Left ventricle myocardium superior (tissue), 1 donor: ENCODE measurements at regions not wholly inside any gene's neighbourhood (a gene's known extent, or its start where the extent isn't known, plus 50 kb on each side); places are given as distances from the start of the nearest gene placed in this dataset.

Experiments used
- ATAC-seq: fragments of 200-7000 bp; cut with Tn5 transposase; one replicate; pipeline ENCODE4 v1.9.1; 2020; ENCODE audit warnings: mild to moderate bottlenecking, moderate library complexity
- DNase-seq: peaks from one replicate; pipeline ENCODE4 v3.0.0-alpha.2; 2020
- intact Hi-C: fragments of 100-400 bp; cut with micrococcal nuclease; formaldehyde crosslinking; loops from one replicate; pipeline ENCODE4 v1.11.0; 2022
- donor health status: DM: no; HTN: yes; CAD: no; lungs with severe emphysema.

- ATAC-seq = no peak
- DNase-seq = no peak
- intact Hi-C loops = no loop called here
These were observed 92.5 kb upstream of the ATP6AP2 start for GRCh38 chrX:40488296-40488695.

GRCh38 chrX:40485973-40486372 is 94.8 kb upstream of the ATP6AP2 start:
- ATAC-seq = no peak
- intact Hi-C loops = no loop called here

GRCh38 chrX:40485102-40485826 is 95.5 kb upstream of the ATP6AP2 start:
- ATAC-seq = no peak
- DNase-seq = no peak
- intact Hi-C loops = no loop called here

More at GRCh38 chrX:40485973-40486372, 94.8 kb upstream of the ATP6AP2 start:
- no peak for DNase-seq

- intact Hi-C loops = no loop called here
- no peak for DNase-seq
- no peak for ATAC-seq
These were observed 96.2 kb upstream of the ATP6AP2 start for GRCh38 chrX:40484408-40485091.

- intact Hi-C loops = no loop called here
- DNase-seq (no peak), ATAC-seq (no peak)
These were observed 97.3 kb upstream of the ATP6AP2 start for GRCh38 chrX:40483502-40483901.

GRCh38 chrX:40479777-40480318 is 100.9 kb upstream of the ATP6AP2 start:
- intact Hi-C loops = no loop called here
- ATAC-seq (no peak), DNase-seq (no peak)

GRCh38 chrX:40478474-40479065 is 102.2 kb upstream of the ATP6AP2 start:
- ATAC-seq = no peak
- intact Hi-C loops = no loop called here

GRCh38 chrX:40476958-40477357 is 103.8 kb upstream of the ATP6AP2 start:
- intact Hi-C loops = no loop called here
- ATAC-seq (no peak), DNase-seq (no peak)

More at GRCh38 chrX:40478474-40479065, 102.2 kb upstream of the ATP6AP2 start:
- no peak for DNase-seq

- no peak for ATAC-seq
- intact Hi-C loops = no loop called here
- DNase-seq = no peak
These were observed 106.1 kb upstream of the ATP6AP2 start for GRCh38 chrX:40474645-40475044.

GRCh38 chrX:40474205-40474626 is 106.6 kb upstream of the ATP6AP2 start:
- peak; percentile 43 for DNase-seq
- peak; percentile 56 for ATAC-seq
- intact Hi-C loops = no loop called here

GRCh38 chrX:40473460-40474204 is 107.1 kb upstream of the ATP6AP2 start:
- DNase-seq (no peak), ATAC-seq (no peak)
- intact Hi-C loops = no loop called here

- intact Hi-C loops = no loop called here
- DNase-seq (peak; percentile 34), ATAC-seq (peak; percentile 54)
These were observed 108.7 kb upstream of the ATP6AP2 start for GRCh38 chrX:40471965-40472648.

- intact Hi-C loops = no loop called here
- no peak for ATAC-seq
- DNase-seq = no peak
These were observed 109.8 kb upstream of the ATP6AP2 start for GRCh38 chrX:40470830-40471429.

- ATAC-seq = no peak
- intact Hi-C loops = no loop called here
- no peak for DNase-seq
These were observed 111.5 kb upstream of the ATP6AP2 start for GRCh38 chrX:40469316-40469715.

- intact Hi-C loops = no loop called here
- peak; percentile 97 for ATAC-seq
- peak; percentile 48 for DNase-seq
These were observed 112.5 kb upstream of the ATP6AP2 start for GRCh38 chrX:40468033-40468846.

- intact Hi-C loops = no loop called here
- no peak for DNase-seq
- ATAC-seq = no peak
These were observed 113.3 kb upstream of the ATP6AP2 start for GRCh38 chrX:40467454-40467853.

- DNase-seq = no peak
- intact Hi-C loops = no loop called here
- ATAC-seq = no peak
These were observed 114.8 kb upstream of the ATP6AP2 start for GRCh38 chrX:40465735-40466551.
